ENCODE measurements at regions not wholly inside any gene's neighbourhood (a gene's known extent, or its start where the extent isn't known, plus 50 kb on each side); places are given as distances from the start of the nearest gene placed in this dataset.
"Not testable (repeated sequence)": the region's sequence is repeated elsewhere in the genome, so short reads cannot be mapped to it uniquely, and the experiment has no call there.

- intact Hi-C loops (cut with micrococcal nuclease); H3K9me1 ChIP-seq (ENCODE audit: control insufficient read depth, insufficient read depth, low read length); H3K79me2 ChIP-seq (ENCODE audit: control insufficient read depth, insufficient read depth, low read length); CTCF ChIA-PET (ENCODE audit: low intra/inter-chr PET ratio); in situ Hi-C loops (cut with MboI); H4K20me1 ChIP-seq (replicated peaks; ENCODE audit: control insufficient read depth, insufficient read depth, low read length); H3K27me3 ChIP-seq (ENCODE audit: control insufficient read depth in 2 of 2, insufficient read depth in 2 of 2, low read length in 2 of 2); H3K27ac ChIP-seq (ENCODE audit: extremely low read depth, low read depth, low read length); H3K4me1 ChIP-seq (replicated peaks in 1 of 2; ENCODE audit: control insufficient read depth in 2 of 2, insufficient read depth in 2 of 2, low read length in 2 of 2); H3K9ac ChIP-seq (ENCODE audit: insufficient read depth in 1 of 2, low read depth in 2 of 2, low read length in 2 of 2); H3K9me3 ChIP-seq (replicated peaks; ENCODE audit: control insufficient read depth, insufficient read depth, low read depth, low read length); DNase-seq (ENCODE audit: extremely low read depth in 1 of 4, low spot score in 3 of 4); H2AFZ ChIP-seq (ENCODE audit: low read depth, low read length); H3K4me3 ChIP-seq; ATAC-seq; H3K36me3 ChIP-seq (ENCODE audit: control insufficient read depth, insufficient read depth, low read length); H3K4me2 ChIP-seq (ENCODE audit: insufficient read depth, low read length); BruUV-seq (replicated peaks); POLR2A ChIA-PET; FAIRE-seq: not testable (repeated sequence)
- WGBS (ENCODE audit: insufficient coverage, low coverage, missing lambda C conversion rate): no CpG with 5 or more reads among the region's 2 CpGs
Measured at GRCh38 chr1:120647182-120647581, 76.6 kb upstream of the NBPF26 start.

GRCh38 chr1:120648915-120649623 is 74.7 kb upstream of the NBPF26 start:
- H3K9me3 ChIP-seq (replicated peaks; ENCODE audit: control insufficient read depth, insufficient read depth, low read depth, low read length); CTCF ChIA-PET (ENCODE audit: low intra/inter-chr PET ratio); H4K20me1 ChIP-seq (replicated peaks; ENCODE audit: control insufficient read depth, insufficient read depth, low read length); DNase-seq (ENCODE audit: extremely low read depth in 1 of 4, low spot score in 3 of 4); H3K4me2 ChIP-seq (ENCODE audit: insufficient read depth, low read length); H3K27ac ChIP-seq (ENCODE audit: extremely low read depth, low read depth, low read length); H3K36me3 ChIP-seq (ENCODE audit: control insufficient read depth, insufficient read depth, low read length); H3K79me2 ChIP-seq (ENCODE audit: control insufficient read depth, insufficient read depth, low read length); H3K9me1 ChIP-seq (ENCODE audit: control insufficient read depth, insufficient read depth, low read length); POLR2A ChIA-PET; in situ Hi-C loops (cut with MboI); intact Hi-C loops (cut with micrococcal nuclease); H3K4me1 ChIP-seq (replicated peaks in 1 of 2; ENCODE audit: control insufficient read depth in 2 of 2, insufficient read depth in 2 of 2, low read length in 2 of 2); BruUV-seq (replicated peaks); H3K9ac ChIP-seq (ENCODE audit: insufficient read depth in 1 of 2, low read depth in 2 of 2, low read length in 2 of 2); H2AFZ ChIP-seq (ENCODE audit: low read depth, low read length); H3K4me3 ChIP-seq; FAIRE-seq; ATAC-seq; H3K27me3 ChIP-seq (ENCODE audit: control insufficient read depth in 2 of 2, insufficient read depth in 2 of 2, low read length in 2 of 2): not testable (repeated sequence)
- no CpG with 5 or more reads among the region's 7 CpGs for WGBS (ENCODE audit: insufficient coverage, low coverage, missing lambda C conversion rate)

GRCh38 chr1:120649730-120650129 is 74.0 kb upstream of the NBPF26 start:
- H3K9me3 ChIP-seq (replicated peaks; ENCODE audit: control insufficient read depth, insufficient read depth, low read depth, low read length); DNase-seq (ENCODE audit: extremely low read depth in 1 of 4, low spot score in 3 of 4); H3K36me3 ChIP-seq (ENCODE audit: control insufficient read depth, insufficient read depth, low read length); H3K79me2 ChIP-seq (ENCODE audit: control insufficient read depth, insufficient read depth, low read length); H3K9me1 ChIP-seq (ENCODE audit: control insufficient read depth, insufficient read depth, low read length); POLR2A ChIA-PET; CTCF ChIA-PET (ENCODE audit: low intra/inter-chr PET ratio); BruUV-seq (replicated peaks); H3K27ac ChIP-seq (ENCODE audit: extremely low read depth, low read depth, low read length); H4K20me1 ChIP-seq (replicated peaks; ENCODE audit: control insufficient read depth, insufficient read depth, low read length); intact Hi-C loops (cut with micrococcal nuclease); H3K27me3 ChIP-seq (ENCODE audit: control insufficient read depth in 2 of 2, insufficient read depth in 2 of 2, low read length in 2 of 2); FAIRE-seq; H3K9ac ChIP-seq (ENCODE audit: insufficient read depth in 1 of 2, low read depth in 2 of 2, low read length in 2 of 2); H3K4me1 ChIP-seq (replicated peaks in 1 of 2; ENCODE audit: control insufficient read depth in 2 of 2, insufficient read depth in 2 of 2, low read length in 2 of 2); H3K4me2 ChIP-seq (ENCODE audit: insufficient read depth, low read length); H2AFZ ChIP-seq (ENCODE audit: low read depth, low read length); in situ Hi-C loops (cut with MboI); H3K4me3 ChIP-seq: not testable (repeated sequence)
- WGBS (ENCODE audit: insufficient coverage, low coverage, missing lambda C conversion rate): no CpG with 5 or more reads among the region's 2 CpGs
- ATAC-seq: peak; percentile 83

GRCh38 chr1:120654114-120654513 is 69.6 kb upstream of the NBPF26 start:
- intact Hi-C loops (cut with micrococcal nuclease); CTCF ChIA-PET (ENCODE audit: low intra/inter-chr PET ratio); H3K27ac ChIP-seq (ENCODE audit: extremely low read depth, low read depth, low read length); H3K36me3 ChIP-seq (ENCODE audit: control insufficient read depth, insufficient read depth, low read length); H3K9ac ChIP-seq (ENCODE audit: insufficient read depth in 1 of 2, low read depth in 2 of 2, low read length in 2 of 2); BruUV-seq (replicated peaks); FAIRE-seq; H3K9me3 ChIP-seq (replicated peaks; ENCODE audit: control insufficient read depth, insufficient read depth, low read depth, low read length); H2AFZ ChIP-seq (ENCODE audit: low read depth, low read length); H4K20me1 ChIP-seq (replicated peaks; ENCODE audit: control insufficient read depth, insufficient read depth, low read length); H3K79me2 ChIP-seq (ENCODE audit: control insufficient read depth, insufficient read depth, low read length); H3K4me3 ChIP-seq; in situ Hi-C loops (cut with MboI); H3K9me1 ChIP-seq (ENCODE audit: control insufficient read depth, insufficient read depth, low read length); POLR2A ChIA-PET; DNase-seq (ENCODE audit: extremely low read depth in 1 of 4, low spot score in 3 of 4); H3K27me3 ChIP-seq (ENCODE audit: control insufficient read depth in 2 of 2, insufficient read depth in 2 of 2, low read length in 2 of 2); H3K4me1 ChIP-seq (replicated peaks in 1 of 2; ENCODE audit: control insufficient read depth in 2 of 2, insufficient read depth in 2 of 2, low read length in 2 of 2); H3K4me2 ChIP-seq (ENCODE audit: insufficient read depth, low read length): not testable (repeated sequence)
- WGBS (ENCODE audit: insufficient coverage, low coverage, missing lambda C conversion rate): no CpG with 5 or more reads among the region's 6 CpGs
- peak; percentile 19; the same call in 2 of the 3 replicates for ATAC-seq

Measured in K562 (cell line).